ENCODE measurements at regions not wholly inside any gene's neighbourhood (a gene's known extent, or its start where the extent isn't known, plus 50 kb on each side); places are given as distances from the start of the nearest gene placed in this dataset.

DNA sequence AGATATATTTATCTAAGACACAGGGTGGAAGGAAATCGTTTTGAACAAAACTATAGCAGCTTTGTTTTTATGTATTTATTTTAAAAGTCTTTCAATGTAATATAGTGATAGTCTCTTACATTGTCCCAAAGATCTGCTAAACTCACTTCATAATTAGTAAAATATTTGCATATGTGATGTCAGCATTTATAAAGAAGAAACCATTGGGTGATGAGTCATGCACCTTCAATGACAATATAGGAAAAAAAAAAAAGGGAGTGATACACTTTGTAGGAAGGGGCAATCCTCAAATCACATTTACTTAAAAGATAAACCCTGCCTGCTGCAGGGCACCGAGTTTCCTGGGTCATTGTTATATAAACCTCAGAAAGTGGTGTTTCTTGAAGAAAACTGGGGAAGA lies 112.4 kb upstream of the SEMA3C start:
- CTCF ChIA-PET = no interaction called here
- POLR2A ChIA-PET = no interaction called here
- H3K4me3 ChIP-seq (ENCODE audit: low read depth, low read length) = no peak overlapping the region
- no peak for DNase-seq (ENCODE audit: low read depth, low spot score)
- TF ChIP-seq, protein P1, sequence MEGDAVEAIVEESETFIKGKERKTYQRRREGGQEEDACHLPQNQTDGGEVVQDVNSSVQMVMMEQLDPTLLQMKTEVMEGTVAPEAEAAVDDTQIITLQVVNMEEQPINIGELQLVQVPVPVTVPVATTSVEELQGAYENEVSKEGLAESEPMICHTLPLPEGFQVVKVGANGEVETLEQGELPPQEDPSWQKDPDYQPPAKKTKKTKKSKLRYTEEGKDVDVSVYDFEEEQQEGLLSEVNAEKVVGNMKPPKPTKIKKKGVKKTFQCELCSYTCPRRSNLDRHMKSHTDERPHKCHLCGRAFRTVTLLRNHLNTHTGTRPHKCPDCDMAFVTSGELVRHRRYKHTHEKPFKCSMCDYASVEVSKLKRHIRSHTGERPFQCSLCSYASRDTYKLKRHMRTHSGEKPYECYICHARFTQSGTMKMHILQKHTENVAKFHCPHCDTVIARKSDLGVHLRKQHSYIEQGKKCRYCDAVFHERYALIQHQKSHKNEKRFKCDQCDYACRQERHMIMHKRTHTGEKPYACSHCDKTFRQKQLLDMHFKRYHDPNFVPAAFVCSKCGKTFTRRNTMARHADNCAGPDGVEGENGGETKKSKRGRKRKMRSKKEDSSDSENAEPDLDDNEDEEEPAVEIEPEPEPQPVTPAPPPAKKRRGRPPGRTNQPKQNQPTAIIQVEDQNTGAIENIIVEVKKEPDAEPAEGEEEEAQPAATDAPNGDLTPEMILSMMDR (IDR thresholded peaks at IDR 0.05; ENCODE audit: insufficient read depth, low read length, missing control alignments) = no peak

DNA sequence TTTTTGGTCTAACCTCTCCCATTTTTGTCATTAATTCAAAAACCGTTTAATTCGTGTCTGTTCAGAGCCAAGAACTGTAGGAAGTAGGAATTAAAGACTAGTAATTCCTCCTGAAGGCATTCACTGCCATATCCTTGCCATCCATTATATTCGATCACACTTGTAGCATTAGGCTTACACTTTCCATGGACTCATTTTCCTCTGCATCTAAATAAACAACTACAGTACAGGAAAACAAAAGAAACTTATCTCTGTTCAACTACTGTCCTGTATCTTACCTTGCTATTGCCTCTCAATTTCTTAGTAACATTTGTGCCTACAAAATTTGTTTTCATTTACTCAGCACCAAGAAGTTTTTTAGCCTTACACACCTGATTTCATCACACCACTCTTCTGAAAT lies 111.6 kb upstream of the SEMA3C start:
- DNase-seq (ENCODE audit: low read depth, low spot score) = no peak
- H3K4me3 ChIP-seq (ENCODE audit: low read depth, low read length) = no peak overlapping the region
- CTCF ChIA-PET = interaction anchor here (1.0 kb wide), 1 partner anchor 440 kb away, joined by 3 read pairs; no protein-coding TSS in a partner anchor
- POLR2A ChIA-PET = no interaction called here
- TF ChIP-seq, protein P1 (IDR thresholded peaks at IDR 0.05; ENCODE audit: insufficient read depth, low read length, missing control alignments) = no peak

DNA sequence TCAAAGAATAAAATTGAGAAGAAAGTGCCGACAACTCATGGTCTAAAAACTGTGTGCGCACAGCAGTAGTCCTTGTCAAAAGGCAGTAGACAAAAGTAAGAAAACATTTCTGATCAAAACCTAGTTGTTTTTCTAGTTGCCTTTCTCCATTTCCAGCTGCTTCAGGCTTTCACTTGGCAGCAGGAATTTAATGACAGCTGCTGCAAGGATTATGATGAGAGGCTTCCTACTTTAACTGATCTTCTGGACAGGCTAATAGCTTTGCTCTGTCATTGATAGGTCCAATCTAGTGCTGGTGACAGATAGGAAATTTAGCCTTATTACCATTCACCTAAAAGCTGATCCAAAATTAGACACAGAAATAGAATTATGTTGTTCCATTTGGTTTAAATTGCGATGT lies 110.7 kb upstream of the SEMA3C start:
- TF ChIP-seq, protein P1 (IDR thresholded peaks at IDR 0.05; ENCODE audit: insufficient read depth, low read length, missing control alignments) = no peak
- POLR2A ChIA-PET = no interaction called here

DNA sequence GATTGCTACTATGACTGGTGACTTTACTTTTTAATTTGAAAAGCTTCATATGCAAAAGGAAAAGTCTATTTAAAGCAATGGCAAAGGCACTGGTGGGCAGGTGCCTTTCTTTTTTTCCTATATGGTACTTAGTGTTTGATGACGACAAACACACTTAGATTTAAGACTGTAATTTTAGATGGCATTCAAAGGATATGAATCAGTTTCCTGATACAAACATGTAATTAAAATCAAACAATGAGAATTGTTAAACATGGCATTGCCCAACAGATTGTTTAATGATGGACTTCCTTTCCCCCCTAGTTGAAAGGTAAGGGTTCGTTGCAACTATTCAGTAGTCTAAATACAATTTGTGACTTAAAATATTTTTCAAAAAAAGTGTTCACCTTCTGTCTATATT lies 106.5 kb upstream of the SEMA3C start:
- TF ChIP-seq, protein P1 (IDR thresholded peaks at IDR 0.05; ENCODE audit: insufficient read depth, low read length, missing control alignments) = no peak
- DNase-seq (ENCODE audit: low read depth, low spot score) = no peak
- no peak overlapping the region for H3K4me3 ChIP-seq (ENCODE audit: low read depth, low read length)
- ChIA-PET CTCF (no interaction called here), POLR2A (no interaction called here)

More for the DNA sequence above, 110.7 kb upstream of the SEMA3C start:
- DNase-seq (ENCODE audit: low read depth, low spot score) = no peak
- H3K4me3 ChIP-seq (ENCODE audit: low read depth, low read length) = no peak overlapping the region
- CTCF ChIA-PET = interaction anchor here (1.0 kb wide), 1 partner anchor 441 kb away, joined by 3 read pairs; no protein-coding TSS in a partner anchor

DNA sequence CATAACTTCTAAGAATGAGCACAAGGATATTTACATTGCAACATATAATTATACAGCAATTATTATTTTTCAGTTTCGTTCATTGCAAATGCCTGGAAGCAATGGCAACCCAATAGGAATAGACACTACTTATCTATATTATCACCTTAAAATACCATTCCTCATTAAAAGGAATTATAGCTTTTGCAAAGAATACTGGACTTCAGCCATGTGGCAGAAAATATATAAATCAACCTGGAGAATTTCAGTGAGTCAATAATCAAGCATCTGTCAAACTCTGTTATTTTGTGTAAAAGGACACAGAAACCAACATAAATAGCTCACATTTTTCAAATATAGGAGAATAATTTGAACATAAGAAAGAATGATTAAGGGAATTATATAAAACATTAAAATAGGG lies 96.1 kb upstream of the SEMA3C start:
- POLR2A ChIA-PET = no interaction called here
- CTCF ChIA-PET = no interaction called here
- DNase-seq (ENCODE audit: low read depth, low spot score) = no peak
- H3K4me3 ChIP-seq (ENCODE audit: low read depth, low read length) = no peak overlapping the region
- TF ChIP-seq, protein P1 (IDR thresholded peaks at IDR 0.05; ENCODE audit: insufficient read depth, low read length, missing control alignments) = no peak

DNA sequence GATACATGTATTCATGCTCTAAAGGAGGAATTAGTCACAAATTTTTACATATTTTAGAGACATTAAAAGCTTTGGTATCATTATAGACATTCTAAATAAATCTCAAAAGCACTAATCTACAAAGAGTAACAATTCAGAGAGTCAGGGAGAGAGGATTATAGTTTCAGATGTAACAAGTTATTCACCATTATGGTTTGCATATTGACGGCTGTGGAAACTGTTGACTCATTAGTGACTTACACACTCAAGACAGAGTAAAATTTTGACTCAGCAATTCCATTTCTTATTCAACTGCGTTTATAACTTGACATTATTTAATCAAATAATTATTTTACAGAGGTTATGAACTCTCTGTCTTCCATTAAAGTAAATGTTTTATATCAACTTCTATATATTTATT lies 95.4 kb upstream of the SEMA3C start:
- CTCF ChIA-PET = no interaction called here
- H3K4me3 ChIP-seq (ENCODE audit: low read depth, low read length) = no peak overlapping the region
- DNase-seq (ENCODE audit: low read depth, low spot score) = no peak
- TF ChIP-seq, protein P1 (IDR thresholded peaks at IDR 0.05; ENCODE audit: insufficient read depth, low read length, missing control alignments) = no peak
- POLR2A ChIA-PET = no interaction called here

Measured in AG04449 (cell line).